HG03520 (cell line): ENCODE measurements at regions not wholly inside any gene's neighbourhood (a gene's known extent, or its start where the extent isn't known, plus 50 kb on each side); places are given as distances from the start of the nearest gene placed in this dataset.
"Not testable (repeated sequence)": the region's sequence is repeated elsewhere in the genome, so short reads cannot be mapped to it uniquely, and the experiment has no call there.

Source experiments
- ATAC-seq: cut with Tn5 transposase; IDR thresholded peaks from one replicate; pipeline ENCODE4 v1.9.1; 2021; ENCODE audit warnings: mild to moderate bottlenecking, moderate library complexity; ENCODE audit not compliant: unreplicated experiment

- no peak for ATAC-seq
These were observed 74.5 kb upstream of the ZNF184 start for GRCh38 chr6:27547157-27548075.

- ATAC-seq: no peak
These were observed 73.6 kb upstream of the ZNF184 start for GRCh38 chr6:27546522-27546921.

GRCh38 chr6:27545271-27546046 lies 72.6 kb upstream of the ZNF184 start:
- ATAC-seq: no peak

GRCh38 chr6:27544612-27545260 lies 71.8 kb upstream of the ZNF184 start:
- ATAC-seq: no peak

DNA sequence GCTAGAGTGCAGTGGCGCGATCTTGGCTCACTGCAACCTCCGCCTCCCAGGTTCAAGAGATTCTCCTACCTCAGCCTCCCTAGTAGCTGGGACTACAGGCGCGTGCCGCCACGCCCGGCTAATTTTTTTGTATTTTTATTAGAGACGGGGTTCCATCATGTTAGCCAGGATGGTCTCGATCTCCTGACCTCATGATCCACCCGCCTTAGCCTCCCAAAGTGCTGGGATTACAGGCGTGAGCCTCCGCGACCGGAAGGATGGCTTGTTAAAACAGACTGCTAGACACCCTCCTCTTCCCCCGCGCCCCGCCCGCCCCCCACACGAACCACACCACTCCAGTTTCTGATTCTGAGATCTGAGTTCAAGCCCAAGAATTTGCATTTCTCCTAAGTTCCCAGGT lies 71.2 kb upstream of the ZNF184 start:
- ATAC-seq: not testable (repeated sequence)

- no peak for ATAC-seq
These were observed 69.6 kb upstream of the ZNF184 start for GRCh38 chr6:27542485-27542884.

DNA sequence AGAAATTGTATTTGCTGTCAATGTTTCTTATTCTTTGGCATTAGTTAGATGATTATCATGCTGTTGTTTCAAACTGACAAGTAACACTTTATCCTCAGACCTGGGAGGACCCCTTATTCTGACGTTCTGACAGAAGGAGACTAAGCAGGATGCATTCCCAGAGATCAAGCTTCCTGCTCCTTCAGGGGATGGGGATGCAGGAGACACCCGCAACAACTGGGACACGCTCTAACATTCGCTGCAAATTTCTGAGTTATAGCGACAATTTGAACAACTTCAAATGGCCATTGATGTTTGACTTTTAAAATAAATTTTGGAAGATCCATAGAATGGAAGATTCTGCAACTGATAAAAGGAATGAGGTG lies 69.0 kb upstream of the ZNF184 start:
- no peak for ATAC-seq

GRCh38 chr6:27541212-27541932 lies 68.5 kb upstream of the ZNF184 start:
- ATAC-seq: no peak

- ATAC-seq: no peak
These were observed 66.6 kb upstream of the ZNF184 start for GRCh38 chr6:27539551-27539950.

- no peak for ATAC-seq
These were observed 60.1 kb upstream of the ZNF184 start for GRCh38 chr6:27532820-27533538.

DNA sequence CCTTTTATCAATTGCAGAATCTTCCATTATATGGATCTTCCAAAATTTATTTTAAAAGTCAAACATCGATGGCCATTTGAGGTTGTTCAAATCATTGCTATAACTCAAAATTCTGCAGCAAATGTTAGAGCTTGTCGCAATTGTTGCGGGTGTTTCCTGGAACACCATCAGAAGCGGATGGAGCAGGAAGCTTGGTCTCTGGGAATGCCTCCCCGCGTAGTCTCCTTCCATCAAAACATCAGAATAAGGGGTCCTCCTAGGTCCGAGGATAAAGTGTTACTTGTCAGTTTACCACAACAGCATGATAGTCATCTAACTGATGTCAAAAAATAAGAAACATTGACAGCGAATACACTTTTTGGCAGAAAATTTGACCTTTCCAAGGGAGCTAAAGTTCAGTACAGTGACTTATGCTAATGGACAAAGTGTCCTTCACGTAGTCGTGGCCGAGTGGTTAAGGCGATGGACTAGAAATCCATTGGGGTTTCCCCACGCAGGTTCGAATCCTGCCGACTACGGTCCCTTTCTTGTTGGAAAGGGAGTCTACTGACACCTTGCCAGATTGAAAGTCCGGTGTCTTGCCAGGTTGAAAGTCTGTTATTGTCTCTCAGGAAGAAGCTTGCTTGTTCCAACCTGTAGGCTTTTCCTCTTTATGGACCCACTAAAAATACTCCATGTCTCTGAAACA lies 59.0 kb upstream of the ZNF184 start:
- no peak for ATAC-seq

DNA sequence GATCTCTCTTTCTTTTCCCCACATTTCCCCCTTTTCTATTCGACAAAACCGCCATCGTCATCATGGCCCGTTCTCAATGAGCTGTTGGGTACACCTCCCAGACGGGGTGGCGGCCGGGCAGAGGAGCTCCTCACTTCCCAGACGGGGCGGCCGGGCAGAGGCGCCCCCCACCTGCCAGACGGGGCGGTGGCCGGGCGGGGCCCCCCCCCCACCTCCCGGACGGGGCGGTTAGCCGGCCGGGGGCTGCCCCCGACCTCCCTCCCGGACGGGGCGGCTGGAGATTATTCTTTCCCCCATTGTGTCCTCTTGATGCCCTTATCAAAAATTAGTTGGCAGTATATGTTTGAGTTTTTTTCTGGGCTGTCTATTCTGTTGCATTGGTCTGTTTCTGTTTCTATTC lies 56.9 kb upstream of the ZNF184 start:
- ATAC-seq: not testable (repeated sequence)

DNA sequence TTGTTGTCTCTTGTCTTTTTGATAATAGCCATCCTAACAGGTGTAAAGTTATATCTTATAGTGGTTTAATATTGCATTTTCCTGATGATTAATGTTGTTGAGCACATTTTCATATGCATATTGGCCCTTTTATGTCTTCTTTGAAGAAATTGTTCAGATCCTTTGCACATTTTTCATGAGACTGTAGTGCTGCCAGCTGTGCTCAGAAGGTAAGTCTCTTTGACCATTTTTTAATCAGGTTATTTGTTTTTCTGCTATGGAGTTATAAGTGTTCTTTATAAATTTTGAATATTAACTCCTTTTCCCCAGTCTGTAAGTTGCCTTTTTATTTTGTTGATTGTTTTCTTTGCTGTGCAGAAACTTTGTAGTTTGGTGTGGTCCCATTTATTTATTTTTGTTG lies 55.8 kb upstream of the ZNF184 start:
- ATAC-seq: no peak
